ENCODE measurements at regions not wholly inside any gene's neighbourhood (a gene's known extent, or its start where the extent isn't known, plus 50 kb on each side); places are given as distances from the start of the nearest gene placed in this dataset.

GRCh38 chr2:146579147-146579930 lies 1265.5 kb upstream of the ACVR2A start:
- Histone ChIP-seq H3K4me1 (ENCODE audit: control insufficient read depth in 1 of 2, insufficient read depth in 2 of 2, low read length in 2 of 2) (peaks cover 0 to 10% of the 10 kb centered on the region in 2 experiments; a peak in 2 of 4 replicates), H4K20me1 (ENCODE audit: insufficient read depth) (no peaks in the 10 kb centered on the region), H3K27me3 (ENCODE audit: insufficient read depth, low read length) (no peaks in the 10 kb centered on the region), H3K79me2 (ENCODE audit: insufficient read depth, low read length) (no peaks in the 10 kb centered on the region), H3K4me2 (ENCODE audit: low read length) (peak overlapping the region; percentile 6), H2AFZ (ENCODE audit: low read depth, low read length, poor library complexity, severe bottlenecking) (no peak overlapping the region), H3K9me2 (ENCODE audit: insufficient read depth) (no peaks in the 10 kb centered on the region), H3K4me3 (replicated peaks in 1 of 2; ENCODE audit: low read depth in 1 of 2, low read length in 2 of 2) (no peak overlapping the region), H3K9me3 (ENCODE audit: control insufficient read depth in 1 of 2, insufficient read depth in 1 of 2, low read depth in 1 of 2, low read length in 2 of 2) (no peaks in the 10 kb centered on the region), H3K36me3 (ENCODE audit: control insufficient read depth in 1 of 2, insufficient read depth in 2 of 2, low read length in 2 of 2) (no peaks in the 10 kb centered on the region), H3K9ac (ENCODE audit: low read length) (no peak overlapping the region), H3K27ac (ENCODE audit: low read depth, low read length) (no peak overlapping the region)
- POLR2A ChIA-PET: no interaction called here
- no TSS peak for BruUV-seq (replicated peaks)
- CTCF ChIA-PET: no interaction called here
- DNase-seq (ENCODE audit: low read depth, low spot score) (no peak), ATAC-seq (no peak)
- intact Hi-C loops (cut with micrococcal nuclease): no loop called here
- TF ChIP-seq EGR1 (IDR thresholded peaks at IDR 0.05; ENCODE audit: low read depth): no peak
- TF ChIP-seq ZBTB33 (IDR thresholded peaks at IDR 0.05; ENCODE audit: extremely low read depth, insufficient replicate concordance, low read length): no peak
- no peak for TF ChIP-seq EZH2 (IDR thresholded peaks at IDR 0.05)
- TF ChIP-seq YY1 (IDR thresholded peaks at IDR 0.05; ENCODE audit: extremely low read depth, insufficient replicate concordance, low read depth, low read length): no peak
- TF ChIP-seq SIN3A (IDR thresholded peaks at IDR 0.05; ENCODE audit: low read depth): no peak
- TF ChIP-seq EZH2phosphoT487 (IDR thresholded peaks at IDR 0.05; ENCODE audit: borderline replicate concordance): no peak
- no peak for TF ChIP-seq TCF7L2 (IDR thresholded peaks at IDR 0.05; ENCODE audit: borderline replicate concordance, extremely low read depth, insufficient read depth, insufficient read length)
- RAD21 ChIA-PET (ENCODE audit: low non-redundant PET in 1 of 2, low total read pairs in 2 of 2, uncharacterized antibody in 2 of 2, unreplicated experiment in 2 of 2): no interaction called here
